SH-SY5Y (cell line): ENCODE measurements at regions not wholly inside any gene's neighbourhood (a gene's known extent, or its start where the extent isn't known, plus 50 kb on each side); places are given as distances from the start of the nearest gene placed in this dataset.

Experiments used
- GATA2 ChIP-seq: IDR thresholded peaks from 2 replicates; pipeline ENCODE4 v1.6.1; 2011; ENCODE audit warnings: mild to moderate bottlenecking, low read depth, low read length
- GATA3 ChIP-seq: IDR thresholded peaks from 2 replicates; pipeline ENCODE4 v1.6.1; 2011; ENCODE audit warnings: low read depth, mild to moderate bottlenecking, low read length, moderate library complexity

DNA sequence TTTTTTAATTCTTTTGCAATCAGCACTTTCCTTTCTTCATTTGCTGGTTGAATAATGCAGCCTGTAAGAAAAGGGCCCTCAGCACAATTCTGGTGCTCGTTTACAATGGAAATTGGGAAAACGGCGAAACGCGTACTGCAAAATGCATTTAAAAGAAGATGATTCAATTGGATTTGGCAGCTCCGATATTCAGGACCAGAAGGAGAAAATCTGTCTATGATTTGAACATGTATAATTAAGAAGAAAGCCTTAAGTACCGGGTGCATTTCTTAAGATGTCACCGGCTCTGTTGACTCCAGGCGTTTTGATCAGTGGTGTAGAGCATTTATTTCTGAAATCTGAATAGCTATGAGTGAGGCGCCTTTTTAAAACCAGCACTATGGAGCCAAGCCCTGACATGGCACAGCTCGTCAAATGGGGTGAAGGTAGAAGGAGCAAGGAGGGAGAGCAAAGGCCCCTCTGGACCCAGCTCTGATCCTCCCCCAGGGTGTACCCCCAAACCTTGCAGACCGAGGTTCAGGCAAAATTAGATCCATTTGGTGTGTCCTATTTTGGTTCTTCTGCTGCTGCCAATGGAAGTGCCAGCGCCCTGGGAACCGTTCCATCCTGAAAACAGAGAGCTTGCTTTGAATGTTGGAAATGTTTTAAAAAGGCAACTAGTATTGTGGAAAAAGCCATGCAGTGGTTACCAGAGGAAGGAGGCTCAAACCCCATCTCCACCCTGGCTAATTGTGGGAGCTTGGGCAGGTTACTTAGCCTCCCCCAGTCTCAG lies 161.4 kb upstream of the RPL38 start:
- TF ChIP-seq GATA2 (no peak), GATA3 (no peak)
